ENCODE measurements at regions not wholly inside any gene's neighbourhood (a gene's known extent, or its start where the extent isn't known, plus 50 kb on each side); places are given as distances from the start of the nearest gene placed in this dataset.

DNA sequence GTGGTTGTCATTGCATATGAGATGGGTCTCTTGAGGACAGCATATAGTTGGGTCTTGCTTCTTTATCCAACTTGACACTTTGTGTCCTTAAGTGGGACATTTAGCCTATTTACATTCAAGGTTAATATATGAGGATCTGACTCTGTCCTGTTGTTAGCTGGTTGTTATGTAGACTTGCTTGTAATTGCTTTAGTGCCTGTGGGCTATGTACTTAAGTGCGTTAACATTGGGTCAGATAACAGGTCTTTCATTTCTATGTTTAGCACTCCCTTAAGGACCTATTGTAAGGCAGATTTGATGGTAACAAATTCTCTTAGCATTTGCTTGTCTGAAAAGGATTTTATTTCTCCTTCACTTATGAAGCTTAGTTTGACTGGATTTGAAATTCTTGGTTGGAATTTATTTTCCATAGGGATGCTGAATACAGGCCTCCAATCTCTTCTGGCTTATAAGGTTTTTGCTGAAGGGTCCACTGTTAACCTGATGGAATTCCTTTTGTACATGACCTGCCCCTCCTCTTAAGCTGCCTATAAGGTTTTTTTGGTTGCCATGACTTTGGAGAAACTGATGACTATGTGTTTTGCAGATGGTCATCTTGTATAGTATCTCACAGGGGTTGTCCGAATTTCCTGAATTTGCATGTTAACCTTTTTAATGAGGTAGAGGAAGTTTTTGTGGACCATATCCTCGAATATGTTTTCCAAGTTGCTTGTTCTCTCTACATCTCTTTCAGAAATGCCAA, 162.0 kb downstream of the NKX6-1 start:
- no peak for TF ChIP-seq POLR2AphosphoS5 (IDR thresholded peaks at IDR 0.05; ENCODE audit: insufficient read depth, low read depth, low read length)
- TF ChIP-seq, protein P1, sequence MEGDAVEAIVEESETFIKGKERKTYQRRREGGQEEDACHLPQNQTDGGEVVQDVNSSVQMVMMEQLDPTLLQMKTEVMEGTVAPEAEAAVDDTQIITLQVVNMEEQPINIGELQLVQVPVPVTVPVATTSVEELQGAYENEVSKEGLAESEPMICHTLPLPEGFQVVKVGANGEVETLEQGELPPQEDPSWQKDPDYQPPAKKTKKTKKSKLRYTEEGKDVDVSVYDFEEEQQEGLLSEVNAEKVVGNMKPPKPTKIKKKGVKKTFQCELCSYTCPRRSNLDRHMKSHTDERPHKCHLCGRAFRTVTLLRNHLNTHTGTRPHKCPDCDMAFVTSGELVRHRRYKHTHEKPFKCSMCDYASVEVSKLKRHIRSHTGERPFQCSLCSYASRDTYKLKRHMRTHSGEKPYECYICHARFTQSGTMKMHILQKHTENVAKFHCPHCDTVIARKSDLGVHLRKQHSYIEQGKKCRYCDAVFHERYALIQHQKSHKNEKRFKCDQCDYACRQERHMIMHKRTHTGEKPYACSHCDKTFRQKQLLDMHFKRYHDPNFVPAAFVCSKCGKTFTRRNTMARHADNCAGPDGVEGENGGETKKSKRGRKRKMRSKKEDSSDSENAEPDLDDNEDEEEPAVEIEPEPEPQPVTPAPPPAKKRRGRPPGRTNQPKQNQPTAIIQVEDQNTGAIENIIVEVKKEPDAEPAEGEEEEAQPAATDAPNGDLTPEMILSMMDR (IDR thresholded peaks at IDR 0.05; ENCODE audit: extremely low read depth in 1 of 2, insufficient read depth in 1 of 2, low read depth in 1 of 2, low read length in 2 of 2), result no peak
- TF ChIP-seq MYC (IDR thresholded peaks at IDR 0.05; ENCODE audit: low read depth, low read length), result no peak
- no peak for TF ChIP-seq POLR2A (IDR thresholded peaks at IDR 0.05; ENCODE audit: low read depth, low read length)
- no peak for TF ChIP-seq JUN (IDR thresholded peaks at IDR 0.05; ENCODE audit: borderline replicate concordance, insufficient read depth, insufficient read length, low read depth)
- no peak for TF ChIP-seq EZH2 (IDR thresholded peaks at IDR 0.05; ENCODE audit: borderline replicate concordance, low read depth, low read length, severe bottlenecking)
- TF ChIP-seq, protein P2, sequence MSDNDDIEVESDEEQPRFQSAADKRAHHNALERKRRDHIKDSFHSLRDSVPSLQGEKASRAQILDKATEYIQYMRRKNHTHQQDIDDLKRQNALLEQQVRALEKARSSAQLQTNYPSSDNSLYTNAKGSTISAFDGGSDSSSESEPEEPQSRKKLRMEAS (IDR thresholded peaks at IDR 0.05; ENCODE audit: insufficient read depth, insufficient read length), result no peak
- TF ChIP-seq FOS (IDR thresholded peaks at IDR 0.05; ENCODE audit: borderline replicate concordance, insufficient read depth, low read length), result no peak
- TF ChIP-seq GATA2 (IDR thresholded peaks at IDR 0.05; ENCODE audit: insufficient read depth, insufficient read length, low read depth, low read length), result no peak
